GM12865 (cell line): ENCODE measurements at regions not wholly inside any gene's neighbourhood (a gene's known extent, or its start where the extent isn't known, plus 50 kb on each side); places are given as distances from the start of the nearest gene placed in this dataset.

ENCODE experiments used
- DNase-seq: peaks from one replicate; pipeline ENCODE4 v3.0.0; 2010; ENCODE audit warnings: low read depth
- H3K4me3 ChIP-seq: 2 replicates; pipeline ENCODE4 v1.5.1; 2011; ENCODE audit warnings: mild to moderate bottlenecking, low read depth, low read length, control low read depth
- CTCF ChIP-seq: IDR thresholded peaks from 2 replicates; pipeline ENCODE4 v1.5.1; 2011; ENCODE audit warnings: low read length, control low read depth, low read depth, inconsistent platforms; ENCODE audit not compliant: insufficient read depth; ENCODE audit errors: missing control alignments

GRCh38 chr4:10204401-10205058 is 87.9 kb upstream of the WDR1 start:
- DNase-seq = no peak
- H3K4me3 ChIP-seq = no peak overlapping the region
- no peak for TF ChIP-seq CTCF

- H3K4me3 ChIP-seq = no peak overlapping the region
- TF ChIP-seq CTCF = no peak
- DNase-seq = no peak
Measured at GRCh38 chr4:10203851-10204250, 87.3 kb upstream of the WDR1 start.

- DNase-seq = no peak
- no peak overlapping the region for H3K4me3 ChIP-seq
- no peak for TF ChIP-seq CTCF
Measured at GRCh38 chr4:10201381-10202223, 85.0 kb upstream of the WDR1 start.

- no peak overlapping the region for H3K4me3 ChIP-seq
- TF ChIP-seq CTCF = no peak
- DNase-seq = no peak
Measured at GRCh38 chr4:10200869-10201268, 84.3 kb upstream of the WDR1 start.

GRCh38 chr4:10198365-10198764 is 81.8 kb upstream of the WDR1 start:
- DNase-seq = no peak
- TF ChIP-seq CTCF = no peak
- H3K4me3 ChIP-seq = no peak overlapping the region

GRCh38 chr4:10197952-10198351 is 81.4 kb upstream of the WDR1 start:
- TF ChIP-seq CTCF = no peak
- no peak overlapping the region for H3K4me3 ChIP-seq
- DNase-seq = no peak
